GM10248 (cell line): ENCODE measurements at regions not wholly inside any gene's neighbourhood (a gene's known extent, or its start where the extent isn't known, plus 50 kb on each side); places are given as distances from the start of the nearest gene placed in this dataset.

Experiments
- CTCF ChIA-PET: fragments of 300-600 bp; sonication (Branson Sonifier 250); formaldehyde crosslinking; extraction: SDS; loops from one replicate; lab custom pipeline; 2021; ENCODE audit warnings: antibody characterized with exemption; lab: Yijun Ruan, JAX
- POLR2A ChIA-PET: fragments of 350-650 bp; sonication (Branson Sonifier 250); formaldehyde crosslinking; extraction: SDS; loops from one replicate; lab custom pipeline; 2020; ENCODE audit warnings: antibody characterized with exemption; lab: Yijun Ruan, JAX
- DNase-seq: peaks from one replicate; pipeline ENCODE4 v3.0.0; 2012; ENCODE audit errors: extremely low spot score
- CTCF ChIP-seq: IDR thresholded peaks from 2 replicates; pipeline ENCODE4 v1.5.1; 2012; ENCODE audit warnings: mild to moderate bottlenecking, low read depth; ENCODE audit errors: extremely low read depth, missing control alignments, control extremely low read depth

- DNase-seq, result no peak
- no peak for TF ChIP-seq CTCF
- ChIA-PET POLR2A (no interaction called here), CTCF (interaction anchor here (1.0 kb wide), 1 partner anchor 13 kb away, joined by 3 read pairs; no protein-coding TSS in a partner anchor)
These were observed 339.7 kb upstream of the NWD2 start for GRCh38 chr4:36904823-36905222.

DNA sequence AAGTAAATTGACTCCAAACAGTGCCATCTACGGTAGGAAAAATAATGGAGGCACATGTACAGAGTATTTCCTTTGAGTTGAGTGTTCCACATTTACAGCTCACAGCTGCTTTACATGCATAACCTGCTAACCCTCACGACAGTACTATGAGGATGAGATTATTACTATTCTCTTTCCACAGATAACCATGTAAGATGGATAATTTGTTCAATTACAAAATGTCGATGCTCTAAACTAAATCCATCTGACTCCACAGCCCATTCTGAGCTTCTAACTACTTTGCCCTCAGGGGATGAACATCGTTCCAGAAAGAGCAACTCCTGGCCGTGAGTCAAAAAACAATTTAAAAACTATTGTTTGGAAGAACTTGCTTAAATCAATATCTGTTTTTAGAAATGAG is 330.4 kb upstream of the NWD2 start:
- no peak for DNase-seq
- TF ChIP-seq CTCF, result no peak
- ChIA-PET CTCF (no interaction called here), POLR2A (no interaction called here)

DNA sequence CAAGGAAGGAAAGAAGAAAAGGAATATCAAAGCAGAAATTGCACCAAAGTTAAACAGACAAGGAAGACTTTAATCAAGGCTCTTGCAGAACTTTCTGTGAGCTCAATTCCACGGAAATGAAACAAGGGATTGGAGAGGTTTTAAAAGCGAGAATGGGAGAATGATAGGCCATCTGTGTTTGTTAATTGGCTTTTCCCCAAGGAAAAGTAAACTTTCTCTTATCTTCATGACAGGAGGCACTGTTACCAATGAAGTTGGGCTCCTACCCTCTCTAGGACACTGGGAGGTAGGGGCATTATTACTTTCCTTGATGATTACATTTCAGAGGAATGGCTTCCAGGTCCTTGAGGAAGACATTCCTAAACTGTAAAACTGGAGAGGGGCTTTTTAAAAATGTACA is 328.8 kb upstream of the NWD2 start:
- no peak for TF ChIP-seq CTCF
- ChIA-PET CTCF (no interaction called here), POLR2A (no interaction called here)
- DNase-seq, result no peak

GRCh38 chr4:36917413-36917812 is 327.1 kb upstream of the NWD2 start:
- POLR2A ChIA-PET, result no interaction called here
- CTCF ChIA-PET, result interaction anchor here (1.2 kb wide), 1 partner anchor 12 kb away, joined by 3 read pairs; no protein-coding TSS in a partner anchor
- no peak for TF ChIP-seq CTCF
- no peak for DNase-seq

DNA sequence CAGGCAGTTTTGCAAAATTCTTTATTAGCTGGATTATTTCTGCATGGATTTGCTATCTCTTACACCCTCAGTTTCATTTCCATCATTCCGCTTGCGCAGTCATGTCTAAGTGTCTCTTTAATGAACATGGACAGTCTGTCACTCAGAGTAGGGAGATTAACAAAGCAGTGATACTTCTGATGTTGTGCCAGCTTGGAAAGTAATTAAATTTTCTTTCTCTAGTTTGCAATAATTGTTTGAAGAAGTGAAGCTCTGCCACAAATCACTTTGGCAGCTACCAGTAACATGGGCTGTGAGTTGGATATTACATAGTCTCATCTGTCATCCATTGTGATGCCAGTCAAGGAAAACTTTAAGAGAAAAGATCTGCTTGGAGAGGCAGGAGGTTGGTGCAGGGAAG is 324.8 kb upstream of the NWD2 start:
- POLR2A ChIA-PET, result no interaction called here
- no peak for TF ChIP-seq CTCF
- no peak for DNase-seq
- CTCF ChIA-PET, result no interaction called here

GRCh38 chr4:36921476-36922216 is 322.9 kb upstream of the NWD2 start:
- DNase-seq, result no peak
- CTCF ChIA-PET, result no interaction called here
- no peak for TF ChIP-seq CTCF
- POLR2A ChIA-PET, result no interaction called here
